ENCODE measurements at regions not wholly inside any gene's neighbourhood (a gene's known extent, or its start where the extent isn't known, plus 50 kb on each side); places are given as distances from the start of the nearest gene placed in this dataset.

DNA sequence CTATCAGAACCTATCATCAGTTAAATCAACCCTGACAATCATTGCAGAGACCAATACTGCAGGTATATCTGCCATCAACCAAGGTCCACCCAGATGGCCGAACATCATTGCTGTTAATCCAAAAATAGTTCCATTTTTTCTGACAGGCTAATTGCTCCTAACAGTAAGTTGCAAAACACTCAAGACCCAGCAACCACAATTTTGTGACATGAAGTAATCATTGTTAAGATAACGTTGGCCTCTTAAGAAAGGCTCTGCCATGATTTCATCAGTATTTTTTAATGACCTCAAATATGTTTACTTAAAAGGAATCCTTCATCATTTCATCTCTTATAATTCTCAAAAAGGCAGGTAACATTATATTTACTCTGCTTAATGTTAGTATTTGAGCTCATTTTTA is 553.4 kb upstream of the POM121L12 start:
- no peak overlapping the region for H3K4me3 ChIP-seq (ENCODE audit: low read depth, low read length)
- no peak for TF ChIP-seq CTCF (IDR thresholded peaks at IDR 0.05; ENCODE audit: low read depth, low read length)

DNA sequence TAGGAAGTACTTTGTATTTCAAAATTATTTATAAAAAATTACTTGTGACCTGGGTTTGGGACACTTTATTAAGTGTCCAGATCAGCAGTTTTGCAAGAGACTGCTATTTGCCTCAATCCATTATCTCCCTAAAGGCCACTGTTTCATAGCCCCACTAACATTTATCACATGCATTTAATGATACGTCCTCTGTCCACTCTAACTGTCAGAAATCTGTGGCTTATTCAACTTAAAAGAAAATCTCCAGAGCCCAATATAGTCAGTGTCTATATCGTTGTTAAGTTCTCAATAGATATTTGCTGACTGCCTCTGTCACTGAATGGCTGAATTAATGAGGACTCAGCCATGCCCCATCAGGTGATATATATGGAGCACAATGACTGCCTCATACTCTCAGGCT is 553.9 kb upstream of the POM121L12 start:
- H3K4me3 ChIP-seq (ENCODE audit: low read depth, low read length) = no peak overlapping the region
- no peak for TF ChIP-seq CTCF (IDR thresholded peaks at IDR 0.05; ENCODE audit: low read depth, low read length)

GRCh38 chr7:52479990-52480389 is 555.4 kb upstream of the POM121L12 start:
- H3K4me3 ChIP-seq (ENCODE audit: low read depth, low read length) = no peak overlapping the region
- TF ChIP-seq CTCF (IDR thresholded peaks at IDR 0.05; ENCODE audit: low read depth, low read length) = no peak

- TF ChIP-seq CTCF (IDR thresholded peaks at IDR 0.05; ENCODE audit: low read depth, low read length) = no peak
- H3K4me3 ChIP-seq (ENCODE audit: low read depth, low read length) = no peak overlapping the region
Measured at GRCh38 chr7:52475001-52475582, 560.3 kb upstream of the POM121L12 start.

GRCh38 chr7:52473756-52474155 is 561.7 kb upstream of the POM121L12 start:
- TF ChIP-seq CTCF (IDR thresholded peaks at IDR 0.05; ENCODE audit: low read depth, low read length) = no peak
- no peak overlapping the region for H3K4me3 ChIP-seq (ENCODE audit: low read depth, low read length)

- no peak overlapping the region for H3K4me3 ChIP-seq (ENCODE audit: low read depth, low read length)
- no peak for TF ChIP-seq CTCF (IDR thresholded peaks at IDR 0.05; ENCODE audit: low read depth, low read length)
Measured at GRCh38 chr7:52472006-52472620, 563.3 kb upstream of the POM121L12 start.

DNA sequence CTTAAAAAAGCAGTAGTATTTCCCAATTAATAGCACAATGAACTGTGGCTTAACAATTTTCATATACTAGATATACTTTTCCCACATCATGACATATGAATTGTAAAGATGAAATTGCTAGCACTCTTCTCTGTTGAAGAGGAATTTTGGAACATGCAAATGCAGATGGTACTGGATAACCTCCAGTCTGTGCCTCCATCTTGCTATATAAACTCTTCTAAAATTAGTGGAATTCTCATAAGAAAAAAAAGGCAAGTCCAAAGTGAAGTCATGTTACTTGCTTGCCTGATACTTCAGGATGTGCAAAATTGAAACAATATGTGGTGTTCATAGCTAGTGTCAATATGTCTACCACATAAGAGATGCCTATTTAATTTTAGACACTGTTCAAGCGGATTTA is 570.2 kb upstream of the POM121L12 start:
- no peak overlapping the region for H3K4me3 ChIP-seq (ENCODE audit: low read depth, low read length)
- no peak for TF ChIP-seq CTCF (IDR thresholded peaks at IDR 0.05; ENCODE audit: low read depth, low read length)
